HepG2 (cell line): ENCODE measurements at regions not wholly inside any gene's neighbourhood (a gene's known extent, or its start where the extent isn't known, plus 50 kb on each side); places are given as distances from the start of the nearest gene placed in this dataset.

Experiments used
- ARNT ChIP-seq: fragments of 450-650 bp; IDR thresholded peaks from 2 replicates; pipeline ENCODE4 v1.6.1; 2017
- ARNT2 ChIP-seq: sonication (generic); formaldehyde crosslinking; IDR thresholded peaks from 2 replicates; pipeline ENCODE4 v1.8.0; 2022; ENCODE audit warnings: mild to moderate bottlenecking, low read depth, missing genetic modification reagents, moderate library complexity
- CEBPZ ChIP-seq: IDR thresholded peaks from 2 replicates; pipeline ENCODE4 v1.6.1; 2012; ENCODE audit warnings: low read length, improper control_type of control experiment
- EZH2 ChIP-seq: conservative IDR thresholded peaks from 2 replicates; pipeline ENCODE4 v1.6.1; 2012; ENCODE audit warnings: mild to moderate bottlenecking, low read depth, low read length, moderate library complexity
- NAIF1 ChIP-seq: sonication (generic); formaldehyde crosslinking; IDR thresholded peaks from 2 replicates; pipeline ENCODE4 v1.5.0; 2020; ENCODE audit warnings: mild to moderate bottlenecking, missing genetic modification reagents, borderline replicate concordance
- PBX3 ChIP-seq: sonication (generic); formaldehyde crosslinking; IDR thresholded peaks from 2 replicates; pipeline ENCODE4 v1.8.1; 2023; ENCODE audit warnings: missing genetic modification reagents, inconsistent platforms, borderline replicate concordance
- PCBP2 ChIP-seq: fragments of 200-400 bp; formaldehyde crosslinking; optimal IDR thresholded peaks from 2 replicates; pipeline ENCODE3; 2018; ENCODE audit warnings: low read length, low read depth; ENCODE audit not compliant: poor library complexity, severe bottlenecking
- SIN3A ChIP-seq: IDR thresholded peaks from 2 replicates; pipeline ENCODE4 v1.6.1; 2011; ENCODE audit warnings: low read depth, mild to moderate bottlenecking, control low read depth, low read length, borderline replicate concordance
- SKI ChIP-seq: fragments of 450-650 bp; IDR thresholded peaks from one replicate; pipeline ENCODE4 v1.6.1; 2018; ENCODE audit warnings: mild to moderate bottlenecking; ENCODE audit not compliant: partially characterized antibody
- SMC3 ChIP-seq: IDR thresholded peaks from 2 replicates; pipeline ENCODE4 v1.6.1; 2011; ENCODE audit warnings: low read length, improper control_type of control experiment
- THAP9 ChIP-seq: sonication (generic); formaldehyde crosslinking; IDR thresholded peaks from 2 replicates; pipeline ENCODE4; 2020; ENCODE audit warnings: missing genetic modification reagents, mild to moderate bottlenecking, borderline replicate concordance
- ZBTB44 ChIP-seq: sonication (generic); formaldehyde crosslinking; IDR thresholded peaks from 2 replicates; pipeline ENCODE4 v1.4.0; 2020; ENCODE audit warnings: missing genetic modification reagents
- ZFP36L1 ChIP-seq: sonication (generic); formaldehyde crosslinking; IDR thresholded peaks from 2 replicates; pipeline ENCODE4 v1.8.0; 2022; ENCODE audit warnings: mild to moderate bottlenecking, missing genetic modification reagents, moderate library complexity
- ZFP36L2 ChIP-seq: sonication (generic); formaldehyde crosslinking; IDR thresholded peaks from 2 replicates; pipeline ENCODE4 v1.4.0; 2020; ENCODE audit warnings: missing genetic modification reagents
- ZNF136 ChIP-seq: sonication (generic); formaldehyde crosslinking; IDR thresholded peaks from 2 replicates; pipeline ENCODE4 v1.8.1; 2022; ENCODE audit warnings: low read depth, mild to moderate bottlenecking, moderate library complexity, missing genetic modification reagents
- ZNF335 ChIP-seq: sonication (generic); formaldehyde crosslinking; IDR thresholded peaks from 2 replicates; pipeline ENCODE4 v1.4.0; 2020; ENCODE audit warnings: missing genetic modification reagents
- ZNF597 ChIP-seq: sonication (generic); formaldehyde crosslinking; IDR thresholded peaks from 2 replicates; pipeline ENCODE4 v1.5.0; 2020; ENCODE audit warnings: missing genetic modification reagents
- ZNF598 ChIP-seq: sonication (generic); formaldehyde crosslinking; IDR thresholded peaks from 2 replicates; pipeline ENCODE4 v1.5.1; 2020; ENCODE audit warnings: mild to moderate bottlenecking, missing genetic modification reagents, borderline replicate concordance
- ZNF7 ChIP-seq: IDR thresholded peaks from 2 replicates; pipeline ENCODE4 v1.6.1; 2016; ENCODE audit warnings: missing biosample characterization, missing genetic modification reagents
- ZZZ3 ChIP-seq: sonication (generic); formaldehyde crosslinking; IDR thresholded peaks from 2 replicates; pipeline ENCODE4 v1.4.0; 2020; ENCODE audit warnings: missing genetic modification reagents, mild to moderate bottlenecking, borderline replicate concordance

- TF ChIP-seq THAP9 (CRISPR knock-in tag) (no peak), ZZZ3 (CRISPR knock-in tag) (no peak), CEBPZ (no peak), SMC3 (peak; percentile 92), ZNF597 (CRISPR knock-in tag) (no peak), PBX3 (no peak), SKI (no peak), ZNF335 (CRISPR knock-in tag) (no peak), SIN3A (no peak), ZFP36L2 (CRISPR knock-in tag) (no peak), ZNF598 (CRISPR knock-in tag) (no peak), ARNT (no peak), ZNF136 (CRISPR knock-in tag) (no peak), NAIF1 (CRISPR knock-in tag) (no peak), ZBTB44 (CRISPR knock-in tag) (no peak), ARNT2 (CRISPR knock-in tag) (no peak), EZH2 (no peak), ZNF7 (CRISPR knock-in tag) (no peak), ZFP36L1 (CRISPR knock-in tag) (no peak), PCBP2 (no peak)
Measured at GRCh38 chr10:30534465-30535144, 94.9 kb downstream of the LYZL2 start (continued).
